ENCODE measurements at regions not wholly inside any gene's neighbourhood (a gene's known extent, or its start where the extent isn't known, plus 50 kb on each side); places are given as distances from the start of the nearest gene placed in this dataset.

GRCh38 chr10:126806498-126806897 lies 98.7 kb upstream of the DOCK1 start:
- H3K4me1 ChIP-seq = no peaks in the 10 kb centered on the region
- in situ Hi-C loops (cut with MboI; ENCODE audit: low sequenced_read_pairs) = no loop called here
- DNase-seq (ENCODE audit: low spot score in 2 of 2) = no peak
- H3K4me3 ChIP-seq = no peak overlapping the region
- no peaks in the 10 kb centered on the region for H3K36me3 ChIP-seq (replicated peaks)
- no peaks in the 10 kb centered on the region for H3K9me3 ChIP-seq
- H3K27me3 ChIP-seq (ENCODE audit: low read depth) = no peaks in the 10 kb centered on the region

GRCh38 chr10:126806991-126807702 lies 98.1 kb upstream of the DOCK1 start:
- Histone ChIP-seq H3K36me3 (replicated peaks) (no peaks in the 10 kb centered on the region), H3K27me3 (ENCODE audit: low read depth) (no peaks in the 10 kb centered on the region), H3K4me1 (no peaks in the 10 kb centered on the region), H3K9me3 (no peaks in the 10 kb centered on the region), H3K4me3 (no peak overlapping the region)
- in situ Hi-C loops (cut with MboI; ENCODE audit: low sequenced_read_pairs) = no loop called here
- no peak for DNase-seq (ENCODE audit: low spot score in 2 of 2)

GRCh38 chr10:126808103-126808502 lies 97.1 kb upstream of the DOCK1 start:
- in situ Hi-C loops (cut with MboI; ENCODE audit: low sequenced_read_pairs) = no loop called here
- no peaks in the 10 kb centered on the region for H3K4me1 ChIP-seq
- no peaks in the 10 kb centered on the region for H3K27me3 ChIP-seq (ENCODE audit: low read depth)
- H3K36me3 ChIP-seq (replicated peaks) = no peaks in the 10 kb centered on the region
- no peak overlapping the region for H3K4me3 ChIP-seq
- H3K9me3 ChIP-seq = no peaks in the 10 kb centered on the region
- no peak for DNase-seq (ENCODE audit: low spot score in 2 of 2)

GRCh38 chr10:126813432-126813831 lies 91.8 kb upstream of the DOCK1 start:
- no peak for DNase-seq (ENCODE audit: low spot score in 2 of 2)
- Histone ChIP-seq H3K9me3 (no peaks in the 10 kb centered on the region), H3K4me3 (no peak overlapping the region), H3K4me1 (no peaks in the 10 kb centered on the region), H3K27me3 (ENCODE audit: low read depth) (no peaks in the 10 kb centered on the region), H3K36me3 (replicated peaks) (no peaks in the 10 kb centered on the region)
- in situ Hi-C loops (cut with MboI; ENCODE audit: low sequenced_read_pairs) = no loop called here

- no peaks in the 10 kb centered on the region for H3K4me1 ChIP-seq
- H3K36me3 ChIP-seq (replicated peaks) = no peaks in the 10 kb centered on the region
- H3K9me3 ChIP-seq = no peaks in the 10 kb centered on the region
- in situ Hi-C loops (cut with MboI; ENCODE audit: low sequenced_read_pairs) = no loop called here
- no peak for DNase-seq (ENCODE audit: low spot score in 2 of 2)
- no peaks in the 10 kb centered on the region for H3K27me3 ChIP-seq (ENCODE audit: low read depth)
- H3K4me3 ChIP-seq = no peak overlapping the region
Observed at GRCh38 chr10:126833542-126833941, 71.7 kb upstream of the DOCK1 start.

GRCh38 chr10:126836009-126836408 lies 69.2 kb upstream of the DOCK1 start:
- Histone ChIP-seq H3K9me3 (no peaks in the 10 kb centered on the region), H3K36me3 (replicated peaks) (no peaks in the 10 kb centered on the region), H3K4me1 (no peaks in the 10 kb centered on the region), H3K4me3 (no peak overlapping the region), H3K27me3 (ENCODE audit: low read depth) (no peaks in the 10 kb centered on the region)
- DNase-seq (ENCODE audit: low spot score in 2 of 2) = no peak
- in situ Hi-C loops (cut with MboI; ENCODE audit: low sequenced_read_pairs) = no loop called here

GRCh38 chr10:126838316-126838715 lies 66.9 kb upstream of the DOCK1 start:
- in situ Hi-C loops (cut with MboI; ENCODE audit: low sequenced_read_pairs) = no loop called here
- Histone ChIP-seq H3K36me3 (replicated peaks) (no peaks in the 10 kb centered on the region), H3K9me3 (no peaks in the 10 kb centered on the region), H3K27me3 (ENCODE audit: low read depth) (no peaks in the 10 kb centered on the region), H3K4me1 (no peaks in the 10 kb centered on the region), H3K4me3 (no peak overlapping the region)
- DNase-seq (ENCODE audit: low spot score in 2 of 2) = no peak

- H3K4me3 ChIP-seq = no peak overlapping the region
- H3K27me3 ChIP-seq (ENCODE audit: low read depth) = no peaks in the 10 kb centered on the region
- H3K4me1 ChIP-seq = no peaks in the 10 kb centered on the region
- in situ Hi-C loops (cut with MboI; ENCODE audit: low sequenced_read_pairs) = no loop called here
- no peaks in the 10 kb centered on the region for H3K9me3 ChIP-seq
- DNase-seq (ENCODE audit: low spot score in 2 of 2) = no peak
- no peaks in the 10 kb centered on the region for H3K36me3 ChIP-seq (replicated peaks)
Observed at GRCh38 chr10:126839094-126839761, 66.0 kb upstream of the DOCK1 start.

GRCh38 chr10:126840576-126841135 lies 64.6 kb upstream of the DOCK1 start:
- no peak for DNase-seq (ENCODE audit: low spot score in 2 of 2)
- H3K4me3 ChIP-seq = no peak overlapping the region
- no peaks in the 10 kb centered on the region for H3K9me3 ChIP-seq
- H3K36me3 ChIP-seq (replicated peaks) = no peaks in the 10 kb centered on the region
- H3K27me3 ChIP-seq (ENCODE audit: low read depth) = no peaks in the 10 kb centered on the region
- in situ Hi-C loops (cut with MboI; ENCODE audit: low sequenced_read_pairs) = no loop called here
- no peaks in the 10 kb centered on the region for H3K4me1 ChIP-seq

- Histone ChIP-seq H3K4me3 (no peak overlapping the region), H3K36me3 (replicated peaks) (no peaks in the 10 kb centered on the region), H3K9me3 (no peaks in the 10 kb centered on the region), H3K27me3 (ENCODE audit: low read depth) (no peaks in the 10 kb centered on the region), H3K4me1 (no peaks in the 10 kb centered on the region)
- DNase-seq (ENCODE audit: low spot score in 2 of 2) = no peak
- in situ Hi-C loops (cut with MboI; ENCODE audit: low sequenced_read_pairs) = no loop called here
Observed at GRCh38 chr10:126841341-126841895, 63.8 kb upstream of the DOCK1 start.

GRCh38 chr10:126842356-126842755 lies 62.9 kb upstream of the DOCK1 start:
- H3K4me1 ChIP-seq = no peaks in the 10 kb centered on the region
- H3K36me3 ChIP-seq (replicated peaks) = no peaks in the 10 kb centered on the region
- in situ Hi-C loops (cut with MboI; ENCODE audit: low sequenced_read_pairs) = no loop called here
- no peaks in the 10 kb centered on the region for H3K27me3 ChIP-seq (ENCODE audit: low read depth)
- no peak overlapping the region for H3K4me3 ChIP-seq
- H3K9me3 ChIP-seq = no peaks in the 10 kb centered on the region
- no peak for DNase-seq (ENCODE audit: low spot score in 2 of 2)

GRCh38 chr10:126842836-126843235 lies 62.4 kb upstream of the DOCK1 start:
- no peaks in the 10 kb centered on the region for H3K27me3 ChIP-seq (ENCODE audit: low read depth)
- no peaks in the 10 kb centered on the region for H3K9me3 ChIP-seq
- in situ Hi-C loops (cut with MboI; ENCODE audit: low sequenced_read_pairs) = no loop called here
- no peak overlapping the region for H3K4me3 ChIP-seq
- H3K4me1 ChIP-seq = no peaks in the 10 kb centered on the region
- H3K36me3 ChIP-seq (replicated peaks) = no peaks in the 10 kb centered on the region
- no peak for DNase-seq (ENCODE audit: low spot score in 2 of 2)

- no peak for DNase-seq (ENCODE audit: low spot score in 2 of 2)
- H3K27me3 ChIP-seq (ENCODE audit: low read depth) = no peaks in the 10 kb centered on the region
- in situ Hi-C loops (cut with MboI; ENCODE audit: low sequenced_read_pairs) = no loop called here
- H3K4me1 ChIP-seq = no peaks in the 10 kb centered on the region
- H3K9me3 ChIP-seq = no peaks in the 10 kb centered on the region
- H3K4me3 ChIP-seq = no peak overlapping the region
- no peaks in the 10 kb centered on the region for H3K36me3 ChIP-seq (replicated peaks)
Observed at GRCh38 chr10:126843299-126843934, 61.8 kb upstream of the DOCK1 start.

- no peak for DNase-seq (ENCODE audit: low spot score in 2 of 2)
- no peak overlapping the region for H3K4me3 ChIP-seq
- in situ Hi-C loops (cut with MboI; ENCODE audit: low sequenced_read_pairs) = no loop called here
Observed at GRCh38 chr10:126844406-126844805, 60.8 kb upstream of the DOCK1 start.

More at GRCh38 chr10:126844406-126844805, 60.8 kb upstream of the DOCK1 start:
- no peaks in the 10 kb centered on the region for H3K9me3 ChIP-seq
- no peaks in the 10 kb centered on the region for H3K4me1 ChIP-seq
- H3K27me3 ChIP-seq (ENCODE audit: low read depth) = no peaks in the 10 kb centered on the region
- no peaks in the 10 kb centered on the region for H3K36me3 ChIP-seq (replicated peaks)

Data from HAP-1 (cell line).